ENCODE measurements at regions not wholly inside any gene's neighbourhood (a gene's known extent, or its start where the extent isn't known, plus 50 kb on each side); places are given as distances from the start of the nearest gene placed in this dataset.
"Not testable (repeated sequence)": the region's sequence is repeated elsewhere in the genome, so short reads cannot be mapped to it uniquely, and the experiment has no call there.

DNA sequence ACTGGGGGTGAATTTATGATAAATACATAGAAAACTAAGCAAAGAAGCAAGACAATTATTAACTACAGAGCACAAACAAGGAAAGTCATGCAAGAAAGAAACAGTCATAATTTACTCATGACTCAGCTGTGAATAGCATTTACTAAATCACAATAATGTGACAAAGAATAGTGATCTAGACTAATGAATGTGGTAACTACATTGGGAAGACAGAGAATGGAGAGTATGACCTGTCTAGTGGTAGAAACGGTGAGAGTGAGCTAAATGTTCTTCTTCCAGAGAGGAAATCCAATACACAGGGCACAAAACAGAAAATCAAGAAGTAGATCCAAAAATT lies 153.5 kb upstream of the DST start:
- no peaks in the 10 kb centered on the region for H3K9me3 ChIP-seq (replicated peaks; ENCODE audit: low read length)
- H3K9ac ChIP-seq (ENCODE audit: low read depth, low read length) = no peak overlapping the region
- peaks cover 48% of the 10 kb centered on the region for H3K4me1 ChIP-seq (ENCODE audit: control insufficient read depth, insufficient read depth, low read length)
- H3K36me3 ChIP-seq (ENCODE audit: insufficient read depth, low read length) = no peaks in the 10 kb centered on the region
- no peaks in the 10 kb centered on the region for H3K27me3 ChIP-seq (ENCODE audit: control insufficient read depth, insufficient read depth, low read length)
- no peak overlapping the region for H3K4me3 ChIP-seq (ENCODE audit: low read length)
- H3K4me2 ChIP-seq (ENCODE audit: low read length) = peak overlapping the region; percentile 34

DNA sequence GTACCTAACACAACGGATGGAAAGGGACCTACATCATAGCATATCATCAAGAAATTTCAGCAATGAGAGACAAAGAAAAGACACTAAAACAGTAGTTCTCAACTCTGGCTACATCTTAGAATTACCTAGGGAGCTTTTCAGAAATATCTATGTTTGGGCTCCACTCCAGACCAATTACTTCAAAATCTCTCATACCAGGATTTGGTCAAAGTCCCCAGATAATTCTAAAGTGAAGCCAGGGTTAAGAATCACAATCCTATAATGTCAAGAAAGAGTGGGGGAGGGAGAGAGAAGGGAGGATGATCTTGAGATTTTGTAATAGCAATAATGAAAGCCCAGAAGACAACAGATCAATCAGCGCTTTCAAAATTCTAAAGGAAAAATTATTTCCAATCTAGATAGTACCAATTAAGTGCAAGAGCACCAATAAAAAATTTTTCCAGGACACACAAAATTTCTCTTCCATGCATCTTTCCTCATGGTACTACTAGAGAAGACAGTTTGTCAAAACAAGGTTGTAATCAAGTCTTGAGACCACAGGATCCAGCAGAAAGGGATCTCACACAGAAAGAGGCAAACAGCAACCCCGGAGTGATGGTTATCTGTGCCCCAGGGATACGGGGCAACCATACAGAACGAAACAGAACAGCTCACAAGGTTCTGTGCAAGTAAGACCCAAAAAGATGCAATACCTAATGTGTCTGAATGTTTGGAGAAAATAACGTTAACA lies 152.9 kb upstream of the DST start:
- H3K4me1 ChIP-seq (ENCODE audit: control insufficient read depth, insufficient read depth, low read length) = peaks cover 48% of the 10 kb centered on the region
- no peaks in the 10 kb centered on the region for H3K9me3 ChIP-seq (replicated peaks; ENCODE audit: low read length)

DNA sequence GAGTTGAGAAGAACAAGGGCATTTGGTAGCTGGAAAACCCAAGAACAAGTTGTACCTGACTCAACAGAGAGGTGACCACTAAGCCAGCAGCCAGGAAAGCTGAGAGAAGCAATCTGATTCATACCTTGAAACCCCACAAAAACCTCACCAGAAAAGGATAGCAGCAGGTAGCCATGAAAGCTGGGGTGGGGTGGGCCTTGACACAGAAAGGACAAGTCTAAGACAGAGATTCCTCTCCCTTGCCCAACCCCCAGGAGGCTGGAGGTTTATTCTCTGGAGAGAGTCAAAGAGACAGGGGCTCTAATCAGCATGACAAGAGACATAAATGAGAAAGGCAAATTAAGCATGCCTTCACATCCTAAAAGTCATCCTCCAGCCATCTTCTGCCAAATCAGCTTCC lies 151.7 kb upstream of the DST start:
- no peak overlapping the region for H3K4me3 ChIP-seq (ENCODE audit: low read length)
- H3K9me3 ChIP-seq (replicated peaks; ENCODE audit: low read length) = no peaks in the 10 kb centered on the region
- peaks cover 48% of the 10 kb centered on the region for H3K4me1 ChIP-seq (ENCODE audit: control insufficient read depth, insufficient read depth, low read length)
- H3K4me2 ChIP-seq (ENCODE audit: low read length) = no peak overlapping the region
- no peaks in the 10 kb centered on the region for H3K36me3 ChIP-seq (ENCODE audit: insufficient read depth, low read length)
- no peaks in the 10 kb centered on the region for H3K27me3 ChIP-seq (ENCODE audit: control insufficient read depth, insufficient read depth, low read length)
- H3K9ac ChIP-seq (ENCODE audit: low read depth, low read length) = no peak overlapping the region

More for the DNA sequence above, 152.9 kb upstream of the DST start:
- Histone ChIP-seq H3K27me3 (ENCODE audit: control insufficient read depth, insufficient read depth, low read length) (no peaks in the 10 kb centered on the region), H3K4me2 (ENCODE audit: low read length) (peak overlapping the region; percentile 34), H3K36me3 (ENCODE audit: insufficient read depth, low read length) (no peaks in the 10 kb centered on the region), H3K4me3 (ENCODE audit: low read length) (no peak overlapping the region), H3K9ac (ENCODE audit: low read depth, low read length) (no peak overlapping the region)

DNA sequence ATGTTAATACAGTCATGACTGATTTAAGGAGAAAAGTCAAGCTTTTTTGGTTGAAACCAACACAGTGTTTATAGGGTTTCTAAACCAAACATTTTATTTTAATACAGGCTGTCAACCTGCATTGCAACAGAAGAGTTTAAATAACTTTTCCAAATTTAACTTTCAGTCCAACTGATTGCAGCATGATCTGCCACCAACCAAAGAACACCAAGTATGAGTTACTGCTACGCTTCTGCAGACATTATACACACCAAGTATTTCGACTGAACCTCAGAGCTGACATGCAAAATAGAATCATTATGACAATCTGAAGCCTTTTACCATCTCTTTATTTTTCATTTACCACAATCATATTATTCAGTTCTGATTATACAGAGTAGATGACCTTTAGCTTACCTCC lies 151.2 kb upstream of the DST start:
- H3K4me1 ChIP-seq (ENCODE audit: control insufficient read depth, insufficient read depth, low read length) = peaks cover 46% of the 10 kb centered on the region
- H3K4me2 ChIP-seq (ENCODE audit: low read length) = no peak overlapping the region
- H3K36me3 ChIP-seq (ENCODE audit: insufficient read depth, low read length) = no peaks in the 10 kb centered on the region
- H3K27me3 ChIP-seq (ENCODE audit: control insufficient read depth, insufficient read depth, low read length) = no peaks in the 10 kb centered on the region
- no peak overlapping the region for H3K4me3 ChIP-seq (ENCODE audit: low read length)
- H3K9ac ChIP-seq (ENCODE audit: low read depth, low read length) = no peak overlapping the region
- H3K9me3 ChIP-seq (replicated peaks; ENCODE audit: low read length) = no peaks in the 10 kb centered on the region

DNA sequence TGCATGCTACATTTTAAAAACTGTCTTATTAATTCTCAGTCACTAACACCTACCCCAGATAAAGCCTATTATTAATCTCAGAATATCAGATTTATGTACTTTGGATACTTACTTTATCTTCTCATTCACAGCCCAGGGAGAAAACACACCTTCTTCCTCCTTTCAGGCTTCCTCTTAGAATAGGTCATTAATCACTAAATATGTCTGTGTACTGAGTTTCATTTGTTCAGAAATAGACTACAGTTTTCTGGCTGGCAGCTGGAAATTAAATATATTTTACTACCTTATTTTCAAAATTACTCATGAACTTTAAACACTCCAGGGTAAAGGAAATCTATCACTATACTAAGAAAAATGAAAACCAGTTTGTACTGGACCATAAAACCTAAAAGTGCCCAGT lies 147.7 kb upstream of the DST start:
- Histone ChIP-seq H3K36me3 (ENCODE audit: insufficient read depth, low read length) (no peaks in the 10 kb centered on the region), H3K27me3 (ENCODE audit: control insufficient read depth, insufficient read depth, low read length) (no peaks in the 10 kb centered on the region), H3K9ac (ENCODE audit: low read depth, low read length) (no peak overlapping the region), H3K4me1 (ENCODE audit: control insufficient read depth, insufficient read depth, low read length) (peaks cover 12% of the 10 kb centered on the region), H3K4me2 (ENCODE audit: low read length) (no peak overlapping the region), H3K4me3 (ENCODE audit: low read length) (no peak overlapping the region), H3K9me3 (replicated peaks; ENCODE audit: low read length) (no peaks in the 10 kb centered on the region)

DNA sequence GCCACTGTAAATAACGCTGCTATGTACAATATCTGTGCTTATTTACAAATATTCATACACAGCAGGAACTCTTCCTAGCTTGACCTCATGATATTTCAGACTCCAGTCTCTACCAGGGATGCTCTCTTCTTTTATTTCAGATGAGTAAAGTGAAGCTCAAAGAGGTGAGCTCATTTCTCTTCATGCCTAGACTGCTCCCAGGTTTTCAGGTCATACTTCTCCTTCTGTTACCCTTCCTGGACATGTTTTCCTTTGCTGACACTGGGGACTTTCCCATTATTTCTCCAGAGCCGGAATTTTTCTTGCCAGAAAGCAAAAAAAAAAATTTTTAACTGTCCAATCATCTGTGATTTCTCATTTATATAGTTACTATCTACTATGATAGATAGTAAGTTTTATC lies 147.2 kb upstream of the DST start:
- no peaks in the 10 kb centered on the region for H3K36me3 ChIP-seq (ENCODE audit: insufficient read depth, low read length)
- H3K4me2 ChIP-seq (ENCODE audit: low read length) = no peak overlapping the region
- H3K4me3 ChIP-seq (ENCODE audit: low read length) = no peak overlapping the region
- no peaks in the 10 kb centered on the region for H3K27me3 ChIP-seq (ENCODE audit: control insufficient read depth, insufficient read depth, low read length)
- H3K9me3 ChIP-seq (replicated peaks; ENCODE audit: low read length) = no peaks in the 10 kb centered on the region
- peaks cover 9% of the 10 kb centered on the region for H3K4me1 ChIP-seq (ENCODE audit: control insufficient read depth, insufficient read depth, low read length)
- no peak overlapping the region for H3K9ac ChIP-seq (ENCODE audit: low read depth, low read length)

DNA sequence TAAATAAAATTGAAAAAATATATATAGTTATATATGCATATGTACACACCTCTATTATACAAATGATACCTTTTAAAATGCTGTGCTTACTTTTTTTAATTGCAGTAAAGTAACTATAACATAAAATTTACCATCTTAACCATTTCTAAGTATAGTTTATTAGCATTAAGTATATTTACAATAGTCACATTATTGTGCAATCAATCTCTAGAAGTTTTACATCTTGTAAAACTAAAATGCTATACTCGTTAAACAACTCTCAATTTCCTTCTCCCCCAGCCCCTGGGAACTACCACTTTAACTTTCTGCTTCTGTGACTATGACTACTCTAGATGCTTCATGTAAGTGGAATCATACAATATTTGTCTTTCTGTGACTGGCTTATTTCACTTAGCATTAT lies 146.7 kb upstream of the DST start:
- no peak overlapping the region for H3K4me2 ChIP-seq (ENCODE audit: low read length)
- no peaks in the 10 kb centered on the region for H3K36me3 ChIP-seq (ENCODE audit: insufficient read depth, low read length)
- no peaks in the 10 kb centered on the region for H3K27me3 ChIP-seq (ENCODE audit: control insufficient read depth, insufficient read depth, low read length)
- no peak overlapping the region for H3K4me3 ChIP-seq (ENCODE audit: low read length)
- H3K4me1 ChIP-seq (ENCODE audit: control insufficient read depth, insufficient read depth, low read length) = peaks cover 3% of the 10 kb centered on the region
- H3K9ac ChIP-seq (ENCODE audit: low read depth, low read length) = no peak overlapping the region
- no peaks in the 10 kb centered on the region for H3K9me3 ChIP-seq (replicated peaks; ENCODE audit: low read length)

DNA sequence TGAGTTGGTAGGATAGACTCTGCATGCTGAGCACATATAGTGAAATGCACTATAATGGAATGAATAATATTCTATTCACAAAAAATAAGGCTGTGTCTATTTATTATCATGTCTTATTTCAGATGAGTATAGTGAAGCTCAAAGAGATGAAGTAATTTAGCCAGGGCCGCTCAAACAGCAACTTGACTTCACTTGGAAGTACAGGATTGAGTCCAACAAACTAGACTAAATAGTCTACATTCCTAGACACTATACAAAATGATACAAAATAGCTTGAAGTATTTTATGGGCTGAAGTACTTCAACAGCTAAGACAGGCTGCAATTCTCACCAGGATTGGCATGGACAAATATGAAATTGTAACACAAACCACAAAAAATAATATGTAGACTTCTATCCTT lies 144.5 kb upstream of the DST start:
- H3K9me3 ChIP-seq (replicated peaks; ENCODE audit: low read length) = no peaks in the 10 kb centered on the region
- no peaks in the 10 kb centered on the region for H3K27me3 ChIP-seq (ENCODE audit: control insufficient read depth, insufficient read depth, low read length)
- no peaks in the 10 kb centered on the region for H3K4me1 ChIP-seq (ENCODE audit: control insufficient read depth, insufficient read depth, low read length)
- no peak overlapping the region for H3K9ac ChIP-seq (ENCODE audit: low read depth, low read length)
- no peak overlapping the region for H3K4me2 ChIP-seq (ENCODE audit: low read length)
- no peaks in the 10 kb centered on the region for H3K36me3 ChIP-seq (ENCODE audit: insufficient read depth, low read length)
- H3K4me3 ChIP-seq (ENCODE audit: low read length) = no peak overlapping the region

DNA sequence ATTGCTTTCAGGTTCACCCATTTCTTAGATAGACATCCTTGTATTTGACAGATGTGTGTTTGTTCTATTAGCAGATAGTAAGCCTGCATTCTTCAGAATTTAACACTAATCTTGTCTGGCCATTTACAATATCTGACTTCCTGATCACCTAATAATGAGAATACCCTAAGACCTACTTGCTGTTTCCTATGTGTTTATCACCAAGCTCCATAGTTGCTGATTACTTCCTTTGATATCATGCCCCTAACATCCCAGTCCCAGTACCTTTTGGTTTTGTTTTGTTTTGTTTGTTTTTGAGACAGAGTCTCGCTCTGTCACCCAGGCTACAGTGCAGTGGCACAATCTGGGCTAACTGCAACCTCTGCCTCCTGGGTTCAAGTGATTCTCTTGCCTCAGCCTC lies 143.6 kb upstream of the DST start:
- no peak overlapping the region for H3K4me2 ChIP-seq (ENCODE audit: low read length)
- no peaks in the 10 kb centered on the region for H3K9me3 ChIP-seq (replicated peaks; ENCODE audit: low read length)
- H3K36me3 ChIP-seq (ENCODE audit: insufficient read depth, low read length) = no peaks in the 10 kb centered on the region
- H3K4me1 ChIP-seq (ENCODE audit: control insufficient read depth, insufficient read depth, low read length) = no peaks in the 10 kb centered on the region
- no peak overlapping the region for H3K4me3 ChIP-seq (ENCODE audit: low read length)
- H3K27me3 ChIP-seq (ENCODE audit: control insufficient read depth, insufficient read depth, low read length) = no peaks in the 10 kb centered on the region
- H3K9ac ChIP-seq (ENCODE audit: low read depth, low read length) = no peak overlapping the region

DNA sequence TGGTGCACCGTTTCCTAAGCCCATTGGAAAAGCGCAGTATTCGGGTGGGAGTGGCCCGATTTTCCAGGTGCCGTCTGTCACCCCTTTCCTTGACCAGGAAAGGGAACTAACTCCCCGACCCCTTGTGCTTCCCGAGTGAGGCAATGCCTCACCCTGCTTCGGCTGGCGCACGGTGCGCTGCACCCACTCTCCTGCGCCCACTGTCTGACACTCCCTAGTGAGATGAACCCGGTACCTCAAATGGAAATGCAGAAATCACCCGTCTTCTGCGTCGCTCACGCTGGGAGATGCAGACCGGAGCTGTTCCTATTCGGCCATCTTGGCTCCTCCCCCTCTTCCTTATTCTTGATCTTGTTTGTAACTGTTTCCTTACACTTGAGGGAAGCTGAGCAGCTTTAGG lies 142.8 kb upstream of the DST start:
- H3K9ac ChIP-seq (ENCODE audit: low read depth, low read length); H3K4me1 ChIP-seq (ENCODE audit: control insufficient read depth, insufficient read depth, low read length); H3K36me3 ChIP-seq (ENCODE audit: insufficient read depth, low read length); H3K27me3 ChIP-seq (ENCODE audit: control insufficient read depth, insufficient read depth, low read length); H3K4me2 ChIP-seq (ENCODE audit: low read length); H3K9me3 ChIP-seq (replicated peaks; ENCODE audit: low read length); H3K4me3 ChIP-seq (ENCODE audit: low read length): not testable (repeated sequence)

DNA sequence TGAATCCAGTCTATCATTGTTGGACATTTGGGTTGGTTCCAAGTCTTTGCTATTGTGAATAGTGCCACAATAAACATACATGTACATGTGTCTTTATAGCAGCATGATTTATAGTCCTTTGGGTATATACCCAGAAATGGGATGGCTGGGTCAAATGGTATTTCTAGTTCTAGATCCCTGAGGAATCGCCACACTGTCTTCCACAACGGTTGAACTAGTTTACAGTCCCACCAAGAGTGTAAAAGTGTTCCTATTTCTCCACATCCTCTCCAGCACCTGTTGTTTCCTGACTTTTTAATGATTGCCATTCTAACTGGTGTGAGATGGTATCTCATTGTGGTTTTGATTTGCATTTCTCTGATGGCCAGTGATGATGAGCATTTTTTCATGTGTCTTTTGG lies 137.4 kb upstream of the DST start:
- H3K27me3 ChIP-seq (ENCODE audit: control insufficient read depth, insufficient read depth, low read length); H3K36me3 ChIP-seq (ENCODE audit: insufficient read depth, low read length); H3K9ac ChIP-seq (ENCODE audit: low read depth, low read length); H3K4me2 ChIP-seq (ENCODE audit: low read length); H3K4me3 ChIP-seq (ENCODE audit: low read length); H3K4me1 ChIP-seq (ENCODE audit: control insufficient read depth, insufficient read depth, low read length); H3K9me3 ChIP-seq (replicated peaks; ENCODE audit: low read length): not testable (repeated sequence)

DNA sequence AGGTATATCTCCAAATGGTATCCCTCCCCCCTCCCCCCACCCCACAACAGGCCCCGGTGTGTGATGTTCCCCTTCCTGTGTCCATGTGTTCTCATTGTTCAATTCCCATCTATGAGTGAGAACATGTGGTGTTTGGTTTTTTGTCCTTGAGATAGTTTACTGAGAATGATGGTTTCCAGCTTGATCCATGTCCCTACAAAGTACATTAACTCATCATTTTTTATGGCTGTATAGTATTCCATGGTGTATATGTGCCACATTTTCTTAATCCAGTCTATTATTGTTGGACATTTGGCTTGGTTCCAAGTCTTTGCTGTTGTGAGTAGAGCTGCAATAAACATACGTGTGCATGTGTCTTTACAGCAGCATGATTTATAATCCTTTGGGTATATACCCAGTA lies 135.8 kb upstream of the DST start:
- H3K4me3 ChIP-seq (ENCODE audit: low read length); H3K9me3 ChIP-seq (replicated peaks; ENCODE audit: low read length); H3K27me3 ChIP-seq (ENCODE audit: control insufficient read depth, insufficient read depth, low read length); H3K9ac ChIP-seq (ENCODE audit: low read depth, low read length); H3K4me2 ChIP-seq (ENCODE audit: low read length); H3K4me1 ChIP-seq (ENCODE audit: control insufficient read depth, insufficient read depth, low read length); H3K36me3 ChIP-seq (ENCODE audit: insufficient read depth, low read length): not testable (repeated sequence)
